ENCODE measurements at regions not wholly inside any gene's neighbourhood (a gene's known extent, or its start where the extent isn't known, plus 50 kb on each side); places are given as distances from the start of the nearest gene placed in this dataset.

DNA sequence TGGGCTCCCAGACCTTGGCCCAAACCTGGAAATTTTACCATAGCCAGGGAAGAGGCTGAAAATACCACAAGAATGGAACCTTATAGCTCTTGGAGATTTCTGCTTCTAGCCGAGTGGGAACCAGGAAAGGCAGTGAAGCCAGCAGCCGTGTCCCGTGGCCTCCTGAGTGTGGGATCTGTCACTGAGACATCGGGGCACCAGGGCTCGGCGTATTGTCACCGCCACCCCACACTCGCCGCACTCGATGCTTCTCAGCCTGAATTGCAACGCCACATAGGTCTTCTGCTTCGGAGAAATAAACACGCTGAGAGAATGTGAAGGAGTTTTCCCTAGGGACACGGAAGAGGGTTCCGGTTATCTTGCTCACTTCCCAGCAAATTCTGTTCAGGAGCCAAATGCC, 61.5 kb downstream of the DLL1 start:
- no peak overlapping the region for H3K4me3 ChIP-seq (ENCODE audit: low read depth, low read length)
- no peak overlapping the region for H3K9ac ChIP-seq
- H3K27ac ChIP-seq = no peak overlapping the region
- no peak overlapping the region for H2AFZ ChIP-seq
- H3K79me2 ChIP-seq = no peaks in the 10 kb centered on the region
- H3K9me3 ChIP-seq (ENCODE audit: control insufficient read depth, low read length) = no peaks in the 10 kb centered on the region
- no peaks in the 10 kb centered on the region for H3K27me3 ChIP-seq (ENCODE audit: control insufficient read depth, insufficient read depth, low read length)
- no peaks in the 10 kb centered on the region for H3K4me1 ChIP-seq
- H3K4me2 ChIP-seq (ENCODE audit: low read length) = no peak overlapping the region
- no peaks in the 10 kb centered on the region for H3K36me3 ChIP-seq (ENCODE audit: control insufficient read depth, insufficient read depth, low read length)
- TF ChIP-seq, protein P1, sequence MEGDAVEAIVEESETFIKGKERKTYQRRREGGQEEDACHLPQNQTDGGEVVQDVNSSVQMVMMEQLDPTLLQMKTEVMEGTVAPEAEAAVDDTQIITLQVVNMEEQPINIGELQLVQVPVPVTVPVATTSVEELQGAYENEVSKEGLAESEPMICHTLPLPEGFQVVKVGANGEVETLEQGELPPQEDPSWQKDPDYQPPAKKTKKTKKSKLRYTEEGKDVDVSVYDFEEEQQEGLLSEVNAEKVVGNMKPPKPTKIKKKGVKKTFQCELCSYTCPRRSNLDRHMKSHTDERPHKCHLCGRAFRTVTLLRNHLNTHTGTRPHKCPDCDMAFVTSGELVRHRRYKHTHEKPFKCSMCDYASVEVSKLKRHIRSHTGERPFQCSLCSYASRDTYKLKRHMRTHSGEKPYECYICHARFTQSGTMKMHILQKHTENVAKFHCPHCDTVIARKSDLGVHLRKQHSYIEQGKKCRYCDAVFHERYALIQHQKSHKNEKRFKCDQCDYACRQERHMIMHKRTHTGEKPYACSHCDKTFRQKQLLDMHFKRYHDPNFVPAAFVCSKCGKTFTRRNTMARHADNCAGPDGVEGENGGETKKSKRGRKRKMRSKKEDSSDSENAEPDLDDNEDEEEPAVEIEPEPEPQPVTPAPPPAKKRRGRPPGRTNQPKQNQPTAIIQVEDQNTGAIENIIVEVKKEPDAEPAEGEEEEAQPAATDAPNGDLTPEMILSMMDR (IDR thresholded peaks at IDR 0.05) = no peak

DNA sequence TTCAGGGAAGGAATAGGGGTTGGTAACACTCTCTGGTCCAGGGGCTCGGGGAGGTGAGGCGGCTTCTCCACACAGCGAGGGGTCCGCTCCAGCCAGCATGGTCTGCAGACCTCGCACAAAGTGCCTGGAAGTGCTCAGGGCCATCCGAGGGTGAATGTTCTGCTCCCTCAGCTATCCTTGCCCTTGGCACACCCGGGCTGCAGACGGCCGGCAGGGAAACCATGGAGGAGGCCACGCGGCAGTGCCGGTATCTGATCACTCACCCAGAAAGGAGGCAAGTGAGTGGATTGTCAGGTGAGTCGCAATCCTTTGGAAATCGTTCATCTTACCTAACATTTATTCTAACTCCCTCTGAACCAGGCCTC, 62.0 kb downstream of the DLL1 start:
- no peak overlapping the region for H3K4me2 ChIP-seq (ENCODE audit: low read length)
- H3K4me1 ChIP-seq = no peaks in the 10 kb centered on the region
- no peaks in the 10 kb centered on the region for H3K79me2 ChIP-seq
- H3K9ac ChIP-seq = no peak overlapping the region
- no peak overlapping the region for H3K4me3 ChIP-seq (ENCODE audit: low read depth, low read length)
- H3K36me3 ChIP-seq (ENCODE audit: control insufficient read depth, insufficient read depth, low read length) = no peaks in the 10 kb centered on the region
- no peak overlapping the region for H3K27ac ChIP-seq
- H3K27me3 ChIP-seq (ENCODE audit: control insufficient read depth, insufficient read depth, low read length) = no peaks in the 10 kb centered on the region
- TF ChIP-seq, protein P1 (IDR thresholded peaks at IDR 0.05) = no peak
- H3K9me3 ChIP-seq (ENCODE audit: control insufficient read depth, low read length) = no peaks in the 10 kb centered on the region
- no peak overlapping the region for H2AFZ ChIP-seq

DNA sequence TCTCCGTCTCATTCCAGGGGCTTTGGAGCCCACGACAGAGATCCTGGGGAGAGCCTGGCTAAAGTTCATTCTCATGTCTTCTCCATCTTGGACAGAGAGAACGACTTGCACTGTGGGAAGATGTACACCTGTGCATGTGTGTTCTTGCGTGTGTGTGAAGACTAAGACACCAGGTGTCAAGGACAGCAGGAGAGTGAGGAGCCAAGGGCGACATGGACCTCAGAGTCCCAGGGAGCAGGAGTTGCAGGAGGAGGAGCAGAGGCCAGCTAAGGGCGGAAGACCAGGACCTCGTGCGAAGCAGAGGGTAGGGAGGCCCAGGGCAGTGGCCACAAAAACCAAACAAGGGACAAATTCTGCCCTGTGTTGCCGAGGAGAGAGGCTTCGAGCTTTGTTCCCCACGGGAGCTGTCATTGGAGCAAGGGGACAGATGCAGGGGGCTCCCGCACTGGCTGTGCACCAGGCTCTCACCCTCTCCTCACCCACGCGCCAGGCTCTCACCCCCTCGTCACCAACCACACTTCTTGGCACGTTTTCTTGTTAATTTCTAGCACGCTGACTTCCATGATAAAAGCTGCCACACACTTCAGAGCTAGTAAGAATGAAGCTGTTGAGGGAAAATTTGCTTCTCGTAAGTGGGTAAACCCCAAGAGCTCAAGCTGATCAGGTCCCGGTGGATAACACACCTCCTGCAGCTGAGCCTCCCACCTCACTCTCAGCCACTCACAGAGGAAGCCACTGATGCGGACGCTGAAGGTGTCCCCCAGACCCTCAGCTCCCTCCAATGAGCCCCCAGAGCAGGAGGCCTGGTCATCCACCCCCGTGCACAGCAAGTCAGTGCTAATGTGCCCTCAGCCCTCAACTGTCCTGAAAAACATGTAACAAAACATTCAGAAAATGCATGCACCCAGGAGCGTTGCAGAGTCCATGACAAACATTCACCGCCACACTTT, 62.6 kb downstream of the DLL1 start:
- H3K36me3 ChIP-seq (ENCODE audit: control insufficient read depth, insufficient read depth, low read length) = no peaks in the 10 kb centered on the region
- no peaks in the 10 kb centered on the region for H3K79me2 ChIP-seq
- no peak overlapping the region for H3K9ac ChIP-seq
- H3K4me3 ChIP-seq (ENCODE audit: low read depth, low read length) = no peak overlapping the region
- no peaks in the 10 kb centered on the region for H3K4me1 ChIP-seq
- H3K4me2 ChIP-seq (ENCODE audit: low read length) = no peak overlapping the region
- no peaks in the 10 kb centered on the region for H3K27me3 ChIP-seq (ENCODE audit: control insufficient read depth, insufficient read depth, low read length)
- H3K27ac ChIP-seq = no peak overlapping the region
- H3K9me3 ChIP-seq (ENCODE audit: control insufficient read depth, low read length) = no peaks in the 10 kb centered on the region
- H2AFZ ChIP-seq = no peak overlapping the region
- TF ChIP-seq, protein P1 (IDR thresholded peaks at IDR 0.05) = no peak

DNA sequence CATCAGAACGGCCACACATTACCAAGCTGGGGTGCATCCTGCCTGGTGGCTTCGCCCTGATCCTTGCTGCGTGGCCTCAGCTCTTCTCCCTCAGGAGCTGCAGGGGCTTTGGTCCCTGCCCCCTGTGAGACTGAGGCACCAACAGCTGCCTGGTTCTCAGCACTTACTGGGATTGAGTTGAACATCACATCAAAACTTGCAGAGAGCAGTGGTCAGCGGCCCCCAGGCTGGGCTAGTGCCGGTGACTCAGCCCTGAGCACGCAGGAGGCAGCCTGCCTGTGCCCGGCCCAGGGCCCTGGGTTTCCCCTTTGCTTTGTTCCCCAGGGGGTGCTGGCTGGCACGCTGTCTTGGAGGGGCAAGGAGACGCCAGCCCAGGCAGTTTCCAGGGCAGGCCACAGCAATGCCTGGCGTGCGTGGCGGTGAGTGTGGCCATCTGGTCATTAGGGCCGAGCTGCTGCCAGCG, 63.3 kb downstream of the DLL1 start:
- no peaks in the 10 kb centered on the region for H3K27me3 ChIP-seq (ENCODE audit: control insufficient read depth, insufficient read depth, low read length)
- H3K27ac ChIP-seq = no peak overlapping the region
- no peak overlapping the region for H3K4me2 ChIP-seq (ENCODE audit: low read length)
- no peak overlapping the region for H3K9ac ChIP-seq
- no peaks in the 10 kb centered on the region for H3K9me3 ChIP-seq (ENCODE audit: control insufficient read depth, low read length)
- TF ChIP-seq, protein P1 (IDR thresholded peaks at IDR 0.05) = no peak
- H3K4me3 ChIP-seq (ENCODE audit: low read depth, low read length) = no peak overlapping the region
- H3K4me1 ChIP-seq = no peaks in the 10 kb centered on the region
- no peaks in the 10 kb centered on the region for H3K79me2 ChIP-seq
- H2AFZ ChIP-seq = no peak overlapping the region
- H3K36me3 ChIP-seq (ENCODE audit: control insufficient read depth, insufficient read depth, low read length) = no peaks in the 10 kb centered on the region

DNA sequence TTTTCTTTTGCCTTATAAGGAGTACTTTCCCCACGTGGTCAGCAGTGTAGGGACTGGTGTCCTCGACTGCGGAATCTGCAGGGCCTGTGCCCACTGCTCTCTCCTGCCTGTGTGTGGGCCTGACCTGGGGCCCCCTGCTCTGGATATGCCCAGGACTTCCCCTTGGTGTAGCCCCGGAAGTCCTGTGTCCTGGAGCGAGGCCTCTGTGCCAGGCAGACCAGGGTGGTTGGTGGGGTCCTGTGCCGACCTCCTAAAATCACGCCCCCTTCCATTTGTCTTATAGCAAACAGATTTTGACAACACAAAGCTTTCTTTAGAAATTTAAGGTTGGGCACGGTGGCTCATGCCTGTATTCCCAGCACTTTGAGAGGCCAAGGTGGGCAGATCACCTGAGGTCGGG, 64.2 kb downstream of the DLL1 start:
- H3K4me1 ChIP-seq = no peaks in the 10 kb centered on the region
- H3K4me2 ChIP-seq (ENCODE audit: low read length) = no peak overlapping the region
- H3K9me3 ChIP-seq (ENCODE audit: control insufficient read depth, low read length) = no peaks in the 10 kb centered on the region
- no peak overlapping the region for H3K27ac ChIP-seq
- no peak overlapping the region for H2AFZ ChIP-seq
- no peaks in the 10 kb centered on the region for H3K79me2 ChIP-seq
- no peak overlapping the region for H3K9ac ChIP-seq
- TF ChIP-seq, protein P1 (IDR thresholded peaks at IDR 0.05) = no peak
- no peak overlapping the region for H3K4me3 ChIP-seq (ENCODE audit: low read depth, low read length)
- no peaks in the 10 kb centered on the region for H3K27me3 ChIP-seq (ENCODE audit: control insufficient read depth, insufficient read depth, low read length)
- no peaks in the 10 kb centered on the region for H3K36me3 ChIP-seq (ENCODE audit: control insufficient read depth, insufficient read depth, low read length)
